Neutrophil (primary cell): ENCODE measurements at regions not wholly inside any gene's neighbourhood (a gene's known extent, or its start where the extent isn't known, plus 50 kb on each side); places are given as distances from the start of the nearest gene placed in this dataset.

Source experiments
- H3K27ac ChIP-seq: fragments of 200-600 bp; sonication (generic); 2 replicates; pipeline ENCODE4 v1.5.1; 2016; ENCODE audit warnings: mild to moderate bottlenecking, moderate library complexity
- H3K27me3 ChIP-seq: fragments of 200-600 bp; sonication (generic); 2 replicates; pipeline ENCODE4 v1.6.0; 2016; ENCODE audit warnings: mild to moderate bottlenecking
- H3K36me3 ChIP-seq: fragments of 200-600 bp; sonication (generic); 2 replicates; pipeline ENCODE4 v1.5.1; 2017
- H3K4me1 ChIP-seq, 2 experiments: fragments of 200-600 bp in 1 of 2; sonication (generic) in 1 of 2; 1 replicate in 1 of 2; 2 replicates in 1 of 2; pipeline versions ENCODE4 v1.5.1 to v1.6.1; 2013 to 2016; ENCODE audit warnings: low read depth in 1 of 2, low read length in 1 of 2, mild to moderate bottlenecking in 1 of 2, moderate library complexity in 1 of 2; ENCODE audit not compliant: control insufficient read depth in 1 of 2, insufficient read depth in 1 of 2
- H3K4me3 ChIP-seq, 2 experiments: fragments of 200-600 bp in 1 of 2; sonication (generic) in 1 of 2; 1 replicate in 1 of 2; 2 replicates in 1 of 2; pipeline ENCODE4 v1.5.1; 2013 to 2016; ENCODE audit warnings: low read depth in 1 of 2, low read length in 1 of 2, mild to moderate bottlenecking in 1 of 2, moderate library complexity in 1 of 2
- H3K9me3 ChIP-seq: fragments of 200-600 bp; sonication (generic); 2 replicates; pipeline ENCODE4 v1.5.1; 2016
- TF ChIP-seq, protein P1 (sequence below): fragments of 200-600 bp; sonication (generic); IDR thresholded peaks from 2 replicates; pipeline ENCODE4 v1.5.1; 2016; ENCODE audit warnings: antibody characterized with exemption

DNA sequence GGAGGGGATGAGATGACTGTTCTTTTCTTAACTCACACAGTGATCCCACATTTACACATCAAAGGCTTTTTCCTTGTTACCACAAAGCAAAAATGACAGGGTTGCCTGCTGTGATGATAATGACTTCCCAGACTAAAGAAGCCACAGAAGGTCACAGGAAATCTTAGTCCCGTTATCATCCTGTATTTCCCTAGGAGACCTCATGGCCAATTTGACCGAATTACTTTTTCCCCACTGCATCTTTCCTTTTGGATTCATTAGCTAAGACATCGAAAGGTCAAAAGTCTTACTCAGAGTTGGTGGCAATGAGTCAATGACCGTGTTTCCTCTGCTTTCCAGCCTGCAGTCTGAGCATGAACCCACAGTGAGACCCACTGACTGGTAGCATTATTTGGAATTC is 130.1 kb upstream of the INHBA start:
- Histone ChIP-seq H3K27ac (no peak overlapping the region), H3K9me3 (no peaks in the 10 kb centered on the region)
- TF ChIP-seq, protein P1, sequence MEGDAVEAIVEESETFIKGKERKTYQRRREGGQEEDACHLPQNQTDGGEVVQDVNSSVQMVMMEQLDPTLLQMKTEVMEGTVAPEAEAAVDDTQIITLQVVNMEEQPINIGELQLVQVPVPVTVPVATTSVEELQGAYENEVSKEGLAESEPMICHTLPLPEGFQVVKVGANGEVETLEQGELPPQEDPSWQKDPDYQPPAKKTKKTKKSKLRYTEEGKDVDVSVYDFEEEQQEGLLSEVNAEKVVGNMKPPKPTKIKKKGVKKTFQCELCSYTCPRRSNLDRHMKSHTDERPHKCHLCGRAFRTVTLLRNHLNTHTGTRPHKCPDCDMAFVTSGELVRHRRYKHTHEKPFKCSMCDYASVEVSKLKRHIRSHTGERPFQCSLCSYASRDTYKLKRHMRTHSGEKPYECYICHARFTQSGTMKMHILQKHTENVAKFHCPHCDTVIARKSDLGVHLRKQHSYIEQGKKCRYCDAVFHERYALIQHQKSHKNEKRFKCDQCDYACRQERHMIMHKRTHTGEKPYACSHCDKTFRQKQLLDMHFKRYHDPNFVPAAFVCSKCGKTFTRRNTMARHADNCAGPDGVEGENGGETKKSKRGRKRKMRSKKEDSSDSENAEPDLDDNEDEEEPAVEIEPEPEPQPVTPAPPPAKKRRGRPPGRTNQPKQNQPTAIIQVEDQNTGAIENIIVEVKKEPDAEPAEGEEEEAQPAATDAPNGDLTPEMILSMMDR = no peak

GRCh38 chr7:41830271-41830670 is 127.4 kb upstream of the INHBA start:
- no peaks in the 10 kb centered on the region for H3K4me1 ChIP-seq
- no peak overlapping the region for H3K27ac ChIP-seq
- no peak overlapping the region for H3K4me3 ChIP-seq
- no peaks in the 10 kb centered on the region for H3K27me3 ChIP-seq
- TF ChIP-seq, protein P1 = no peak
- no peaks in the 10 kb centered on the region for H3K9me3 ChIP-seq
- no peaks in the 10 kb centered on the region for H3K36me3 ChIP-seq

More for the DNA sequence above, 130.1 kb upstream of the INHBA start:
- Histone ChIP-seq H3K4me1 (no peaks in the 10 kb centered on the region), H3K27me3 (no peaks in the 10 kb centered on the region), H3K4me3 (no peak overlapping the region), H3K36me3 (no peaks in the 10 kb centered on the region)

GRCh38 chr7:41828911-41829310 is 126.0 kb upstream of the INHBA start:
- Histone ChIP-seq H3K4me1 (no peaks in the 10 kb centered on the region), H3K9me3 (no peaks in the 10 kb centered on the region), H3K4me3 (no peak overlapping the region), H3K27me3 (no peaks in the 10 kb centered on the region), H3K27ac (no peak overlapping the region), H3K36me3 (no peaks in the 10 kb centered on the region)
- TF ChIP-seq, protein P1 = no peak

DNA sequence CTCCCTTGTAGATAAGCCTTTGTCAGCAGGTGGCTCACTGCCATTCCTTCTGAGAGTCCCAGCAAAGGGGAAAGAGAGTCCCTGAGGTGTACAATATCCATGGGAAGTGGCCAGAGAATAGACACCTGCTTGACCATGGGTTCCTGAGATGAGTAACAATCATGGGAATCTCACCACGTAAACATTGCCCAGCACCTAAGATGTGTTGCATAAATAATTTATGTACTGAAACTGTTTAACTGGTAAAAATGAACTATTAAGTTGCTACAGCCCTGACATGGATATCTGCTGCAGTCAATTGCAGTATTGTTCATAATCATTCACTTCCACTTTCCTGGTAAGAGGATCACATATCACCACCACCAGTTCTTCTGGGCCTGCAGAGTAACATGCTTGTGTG is 123.8 kb upstream of the INHBA start:
- Histone ChIP-seq H3K9me3 (no peaks in the 10 kb centered on the region), H3K4me1 (no peaks in the 10 kb centered on the region), H3K36me3 (no peaks in the 10 kb centered on the region), H3K27ac (no peak overlapping the region), H3K27me3 (no peaks in the 10 kb centered on the region), H3K4me3 (no peak overlapping the region)
- TF ChIP-seq, protein P1 = no peak

- H3K4me3 ChIP-seq = no peak overlapping the region
These were observed 123.1 kb upstream of the INHBA start for GRCh38 chr7:41825927-41826480.

More at GRCh38 chr7:41825927-41826480, 123.1 kb upstream of the INHBA start:
- no peaks in the 10 kb centered on the region for H3K27me3 ChIP-seq
- no peak overlapping the region for H3K27ac ChIP-seq
- no peaks in the 10 kb centered on the region for H3K9me3 ChIP-seq
- no peaks in the 10 kb centered on the region for H3K4me1 ChIP-seq
- H3K36me3 ChIP-seq = no peaks in the 10 kb centered on the region
- TF ChIP-seq, protein P1 = no peak
